Left lung (tissue), 4 donors: ENCODE measurements at regions not wholly inside any gene's neighbourhood (a gene's known extent, or its start where the extent isn't known, plus 50 kb on each side); places are given as distances from the start of the nearest gene placed in this dataset.

ENCODE experiments used
- ATAC-seq: fragments of 200-7000 bp; cut with Tn5 transposase; one replicate; pipeline ENCODE4 v1.9.1; 2020; ENCODE audit warnings: moderate library complexity
- DNase-seq, 4 donors: peaks; one replicate each; pipeline ENCODE4 v3.0.0-alpha.2; 2013 to 2020
- H3K27ac ChIP-seq, 2 donors: fragments of 200-600 bp; sonication (generic) in 1 of 2; one replicate each; pipeline versions ENCODE4 v1.5.0 to v1.8.0; 2020 to 2021
- H3K27me3 ChIP-seq, 2 donors: fragments of 200-600 bp; sonication (generic) in 1 of 2; one replicate each; pipeline versions ENCODE4 v1.5.0 to v1.8.0; 2020 to 2021
- H3K36me3 ChIP-seq, 2 donors: fragments of 200-600 bp; sonication (generic) in 1 of 2; one replicate each; pipeline versions ENCODE4 v1.5.0 to v1.8.0; 2020 to 2021
- H3K4me1 ChIP-seq, 2 donors: fragments of 200-600 bp; one replicate each; pipeline ENCODE4 v1.8.0; 2021
- H3K4me3 ChIP-seq, 2 donors: fragments of 200-600 bp; sonication (generic) in 1 of 2; one replicate each; pipeline versions ENCODE4 v1.5.0 to v1.8.0; 2020 to 2021; ENCODE audit warnings: mild to moderate bottlenecking in 1 of 2
- H3K9me3 ChIP-seq, 2 donors: fragments of 200-600 bp; sonication (generic) in 1 of 2; one replicate each; pipeline versions ENCODE4 v1.5.0 to v1.8.0; 2020 to 2021
- intact Hi-C, 2 donors: fragments of 100-400 bp; cut with DNase I; formaldehyde crosslinking; loops; one replicate each; pipeline versions ENCODE4 v1.11.2 to v1.14.2; 2022
- TF ChIP-seq, protein P1 (sequence below), 2 donors: fragments of 200-600 bp; sonication (generic) in 1 of 2; IDR thresholded peaks; one replicate each; pipeline versions ENCODE4 v1.5.0 to v1.8.0; 2021; ENCODE audit warnings: antibody characterized with exemption in 2 of 2
- donor health status: DM: no; HTN: yes; CAD: no.
- donor health status: DM: no; HTN: no; CAD: no.

DNA sequence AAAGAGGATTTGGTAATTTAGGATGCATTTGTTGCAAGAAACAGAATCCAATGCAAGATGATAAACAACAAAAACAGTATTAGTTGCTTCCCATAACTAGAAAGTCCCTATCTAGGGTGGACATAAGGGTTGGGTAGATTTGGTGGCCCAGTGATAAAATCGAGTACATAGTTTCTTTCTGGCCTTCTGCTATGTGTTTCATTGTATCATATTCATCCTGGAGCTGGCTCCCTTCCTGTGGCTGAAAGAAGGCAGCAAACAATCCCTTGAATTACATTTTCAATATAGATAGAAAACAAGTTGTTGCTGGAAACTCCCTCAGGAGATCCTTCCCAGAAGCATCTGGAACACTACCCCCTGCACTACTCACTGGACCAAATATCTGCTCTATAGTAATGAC lies 135.1 kb downstream of the ID4 start:
- Histone ChIP-seq H3K4me1 (no peaks in the 10 kb centered on the region), H3K4me3 (no peak overlapping the region), H3K9me3 (no peaks in the 10 kb centered on the region), H3K36me3 (no peaks in the 10 kb centered on the region), H3K27me3 (no peaks in the 10 kb centered on the region), H3K27ac (no peak overlapping the region)
- TF ChIP-seq, protein P1, sequence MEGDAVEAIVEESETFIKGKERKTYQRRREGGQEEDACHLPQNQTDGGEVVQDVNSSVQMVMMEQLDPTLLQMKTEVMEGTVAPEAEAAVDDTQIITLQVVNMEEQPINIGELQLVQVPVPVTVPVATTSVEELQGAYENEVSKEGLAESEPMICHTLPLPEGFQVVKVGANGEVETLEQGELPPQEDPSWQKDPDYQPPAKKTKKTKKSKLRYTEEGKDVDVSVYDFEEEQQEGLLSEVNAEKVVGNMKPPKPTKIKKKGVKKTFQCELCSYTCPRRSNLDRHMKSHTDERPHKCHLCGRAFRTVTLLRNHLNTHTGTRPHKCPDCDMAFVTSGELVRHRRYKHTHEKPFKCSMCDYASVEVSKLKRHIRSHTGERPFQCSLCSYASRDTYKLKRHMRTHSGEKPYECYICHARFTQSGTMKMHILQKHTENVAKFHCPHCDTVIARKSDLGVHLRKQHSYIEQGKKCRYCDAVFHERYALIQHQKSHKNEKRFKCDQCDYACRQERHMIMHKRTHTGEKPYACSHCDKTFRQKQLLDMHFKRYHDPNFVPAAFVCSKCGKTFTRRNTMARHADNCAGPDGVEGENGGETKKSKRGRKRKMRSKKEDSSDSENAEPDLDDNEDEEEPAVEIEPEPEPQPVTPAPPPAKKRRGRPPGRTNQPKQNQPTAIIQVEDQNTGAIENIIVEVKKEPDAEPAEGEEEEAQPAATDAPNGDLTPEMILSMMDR (IDR thresholded peaks at IDR 0.05): no peak
- intact Hi-C loops: no loop called here
- ATAC-seq (no peak), DNase-seq (no peak)

GRCh38 chr6:19976411-19977129 lies 139.4 kb downstream of the ID4 start:
- H3K4me1 ChIP-seq: no peaks in the 10 kb centered on the region
- H3K27ac ChIP-seq: no peak overlapping the region
- no peaks in the 10 kb centered on the region for H3K9me3 ChIP-seq
- intact Hi-C loops: no loop called here
- no peak for ATAC-seq
- H3K27me3 ChIP-seq: no peaks in the 10 kb centered on the region
- H3K36me3 ChIP-seq: no peaks in the 10 kb centered on the region
- no peak overlapping the region for H3K4me3 ChIP-seq
- TF ChIP-seq, protein P1 (IDR thresholded peaks at IDR 0.05): no peak
- DNase-seq: no peak

DNA sequence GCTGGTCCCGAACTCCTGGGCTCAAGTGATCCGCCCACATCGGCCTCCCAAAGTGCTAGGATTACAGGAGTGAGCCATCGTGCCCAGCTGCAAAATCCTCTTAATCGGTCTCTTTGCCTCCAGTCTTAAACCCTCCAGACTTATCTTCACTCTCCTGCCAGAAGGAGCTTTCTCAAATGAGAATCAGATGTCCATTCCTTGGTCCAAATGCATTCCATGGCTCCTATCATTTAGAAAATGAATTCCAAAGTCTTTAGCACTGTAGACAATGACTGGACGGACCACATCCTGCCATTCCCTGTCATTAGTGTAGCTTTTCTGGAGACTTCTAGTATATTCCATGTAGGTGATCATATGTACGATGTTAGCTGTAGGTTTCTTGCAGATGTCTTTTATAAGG lies 141.9 kb downstream of the ID4 start:
- no peaks in the 10 kb centered on the region for H3K4me1 ChIP-seq
- no peak overlapping the region for H3K27ac ChIP-seq
- TF ChIP-seq, protein P1 (IDR thresholded peaks at IDR 0.05): no peak
- H3K36me3 ChIP-seq: no peaks in the 10 kb centered on the region
- no peak overlapping the region for H3K4me3 ChIP-seq
- intact Hi-C loops: no loop called here
- no peaks in the 10 kb centered on the region for H3K9me3 ChIP-seq
- peaks cover 0 to 7% of the 10 kb centered on the region in 2 donors for H3K27me3 ChIP-seq
- DNase-seq: no peak
- ATAC-seq: no peak

DNA sequence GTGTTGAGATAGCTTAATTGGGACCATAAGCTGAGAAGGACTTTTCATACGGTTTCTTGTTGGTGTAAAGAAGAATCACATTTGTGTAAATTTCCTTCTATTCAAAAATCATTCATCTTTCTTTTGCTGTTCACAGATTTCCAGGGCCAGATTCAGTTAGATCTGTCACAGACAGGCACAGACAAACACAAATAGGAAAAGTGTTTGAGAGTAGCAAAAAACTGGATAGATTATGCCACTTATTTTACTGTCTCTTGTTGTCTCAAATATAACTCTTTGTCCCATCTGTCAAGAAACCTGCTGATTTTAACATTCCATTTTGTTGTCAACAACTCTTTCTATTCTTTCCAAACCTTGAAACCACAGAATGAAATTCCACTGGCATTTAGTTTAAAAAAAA lies 142.8 kb downstream of the ID4 start:
- TF ChIP-seq, protein P1 (IDR thresholded peaks at IDR 0.05): no peak
- Histone ChIP-seq H3K4me1 (no peaks in the 10 kb centered on the region), H3K27me3 (peaks cover 0 to 7% of the 10 kb centered on the region in 2 donors), H3K36me3 (no peaks in the 10 kb centered on the region), H3K4me3 (no peak overlapping the region), H3K9me3 (no peaks in the 10 kb centered on the region), H3K27ac (no peak overlapping the region)
- DNase-seq: no peak
- no peak for ATAC-seq
- intact Hi-C loops: no loop called here

DNA sequence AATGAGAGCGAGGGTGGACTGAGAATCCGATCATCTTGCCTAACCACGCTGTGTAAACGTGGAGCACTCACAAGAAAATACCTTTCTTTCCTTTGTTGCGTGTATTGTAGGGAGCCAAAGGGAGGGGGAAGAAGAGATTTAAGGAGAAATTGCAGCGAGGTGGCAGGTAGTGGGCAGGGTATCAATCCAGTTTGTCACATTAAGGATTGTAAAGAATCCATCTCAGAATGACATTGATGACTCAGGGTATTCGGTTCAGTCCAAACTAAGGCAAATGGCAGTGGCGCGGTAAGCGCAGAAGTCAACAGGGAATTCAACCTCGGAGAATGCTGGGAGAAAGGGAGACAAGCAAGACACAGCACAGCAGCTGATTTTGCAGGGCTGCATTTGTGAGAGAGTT lies 146.2 kb downstream of the ID4 start:
- Histone ChIP-seq H3K9me3 (no peaks in the 10 kb centered on the region), H3K4me1 (no peaks in the 10 kb centered on the region), H3K4me3 (no peak overlapping the region), H3K36me3 (no peaks in the 10 kb centered on the region), H3K27me3 (peaks cover 0 to 7% of the 10 kb centered on the region in 2 donors), H3K27ac (no peak overlapping the region)
- ATAC-seq: no peak
- DNase-seq: no peak
- TF ChIP-seq, protein P1 (IDR thresholded peaks at IDR 0.05): no peak
- intact Hi-C loops: no loop called here
